GM21619 (cell line): ENCODE measurements at regions not wholly inside any gene's neighbourhood (a gene's known extent, or its start where the extent isn't known, plus 50 kb on each side); places are given as distances from the start of the nearest gene placed in this dataset.

Experiments used
- ATAC-seq: cut with Tn5 transposase; IDR thresholded peaks from one replicate; pipeline ENCODE4 v1.9.1; 2021; ENCODE audit not compliant: unreplicated experiment

DNA sequence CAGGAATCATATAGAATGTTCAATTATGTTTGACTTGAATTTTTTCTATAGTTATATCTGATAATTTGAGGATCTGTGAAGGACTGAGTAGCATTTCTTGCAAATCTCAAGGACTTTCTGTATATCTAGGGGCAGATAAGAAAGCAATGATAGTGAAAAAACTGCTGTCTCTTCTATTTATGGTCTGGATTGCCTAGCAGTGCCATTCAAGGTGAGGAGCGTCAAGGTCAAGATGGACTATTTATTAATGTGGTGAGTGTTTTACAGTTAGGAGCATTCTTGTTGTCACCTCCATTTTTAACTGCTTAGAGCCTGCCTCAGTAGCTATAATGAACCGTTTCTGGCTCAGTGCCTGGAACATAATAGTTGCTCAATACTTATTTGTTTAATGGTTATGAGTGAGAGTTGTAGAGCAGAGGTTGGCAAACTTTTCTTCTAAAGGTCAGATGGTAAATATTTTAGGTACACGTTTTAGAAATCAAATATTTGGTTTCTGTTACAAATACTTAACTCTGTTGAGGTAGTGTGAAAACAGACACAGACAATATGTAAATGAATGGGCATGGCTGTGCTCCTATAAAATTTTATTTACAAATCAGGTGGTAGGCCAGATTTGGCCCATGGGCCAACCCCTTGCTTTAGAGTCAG is 523.2 kb upstream of the IGFBP7 start:
- ATAC-seq = no peak

DNA sequence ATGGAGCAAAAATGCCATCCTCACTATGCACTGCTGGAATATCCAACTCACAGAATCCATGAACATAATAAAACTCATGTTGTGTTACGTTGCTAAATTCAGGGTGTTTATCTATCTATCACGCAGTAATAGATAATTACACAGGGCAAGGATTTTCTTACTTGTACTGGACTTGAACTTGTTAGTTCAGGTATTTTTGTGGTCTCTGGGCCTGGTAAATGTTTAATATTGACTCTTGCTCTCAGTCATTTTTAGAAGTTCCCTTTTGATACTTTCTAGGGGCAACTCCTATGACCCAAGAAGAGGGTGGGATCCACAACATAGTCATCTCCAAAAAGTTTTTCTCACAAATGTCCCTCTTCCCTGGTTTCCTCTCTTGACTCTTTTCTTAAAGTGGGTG is 522.4 kb upstream of the IGFBP7 start:
- ATAC-seq = no peak

DNA sequence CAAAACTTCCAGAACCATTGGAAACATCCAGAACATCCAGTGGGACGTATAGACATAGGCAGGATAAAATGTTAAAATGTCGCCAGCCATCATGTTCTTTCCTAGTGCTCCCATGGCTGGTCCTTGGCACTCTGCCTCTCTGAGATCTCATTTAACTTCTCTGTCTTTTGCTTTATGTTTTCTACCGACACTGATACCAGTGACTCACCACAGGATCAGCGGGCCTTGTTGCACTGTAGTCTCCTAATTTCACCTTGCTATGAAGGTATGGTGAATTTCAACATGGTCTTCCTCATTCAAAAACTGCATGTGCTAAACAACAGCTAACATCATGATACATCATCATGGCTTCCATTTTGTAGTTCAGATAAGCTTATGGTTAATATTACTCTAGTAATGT is 521.0 kb upstream of the IGFBP7 start:
- no peak for ATAC-seq

- no peak for ATAC-seq
These were observed 517.8 kb upstream of the IGFBP7 start for GRCh38 chr4:57628004-57628403.

DNA sequence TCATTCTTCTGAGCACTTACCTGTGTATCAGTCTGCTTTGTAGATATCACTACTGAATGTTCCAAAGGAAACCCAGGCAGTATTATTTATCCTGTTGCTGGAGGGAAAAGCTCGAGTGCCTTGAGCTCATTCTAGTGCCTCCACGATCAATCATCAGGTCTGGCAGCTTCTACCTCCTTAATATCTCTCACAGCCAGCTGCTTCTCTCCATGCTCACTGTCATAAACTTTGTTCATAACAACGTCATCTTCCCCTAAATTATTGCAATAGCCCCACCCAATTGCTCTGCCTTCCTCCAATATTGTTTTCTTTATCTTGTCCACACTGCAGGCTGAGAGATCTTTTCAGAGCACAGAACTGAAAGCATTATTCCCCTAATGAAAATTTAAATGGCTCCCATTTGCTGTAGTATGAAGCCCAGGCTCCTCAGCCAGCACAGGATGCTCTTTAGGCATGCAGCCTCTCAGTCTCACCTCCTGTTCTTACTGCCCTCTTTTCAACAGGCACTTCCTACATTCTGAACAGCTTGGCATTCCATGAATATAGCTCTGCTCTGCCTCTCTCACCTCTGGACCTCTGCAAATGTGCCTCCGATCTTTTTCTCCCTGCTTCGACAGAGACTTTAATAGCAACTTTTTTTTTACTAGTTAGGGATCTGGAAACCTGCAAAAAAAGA is 504.2 kb upstream of the IGFBP7 start:
- no peak for ATAC-seq

DNA sequence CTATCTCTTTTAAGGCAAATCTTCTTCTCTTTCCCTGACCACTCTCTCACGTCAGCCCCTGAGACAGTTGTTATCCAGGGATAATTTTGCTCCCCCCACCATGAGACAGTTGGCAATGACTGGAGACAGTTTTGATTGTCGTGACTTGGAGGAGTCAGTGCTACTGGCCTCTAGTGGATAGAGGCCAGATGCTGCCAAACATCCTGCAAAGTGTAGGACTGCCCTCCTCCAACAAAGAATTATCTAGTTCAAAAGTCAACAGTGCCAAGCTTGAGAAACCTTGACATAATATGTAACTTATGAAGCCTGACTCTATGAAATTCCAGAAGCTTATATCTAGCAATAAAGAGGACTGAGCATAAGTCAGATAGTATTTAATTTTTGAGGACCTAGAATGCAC is 502.1 kb upstream of the IGFBP7 start:
- ATAC-seq = no peak

DNA sequence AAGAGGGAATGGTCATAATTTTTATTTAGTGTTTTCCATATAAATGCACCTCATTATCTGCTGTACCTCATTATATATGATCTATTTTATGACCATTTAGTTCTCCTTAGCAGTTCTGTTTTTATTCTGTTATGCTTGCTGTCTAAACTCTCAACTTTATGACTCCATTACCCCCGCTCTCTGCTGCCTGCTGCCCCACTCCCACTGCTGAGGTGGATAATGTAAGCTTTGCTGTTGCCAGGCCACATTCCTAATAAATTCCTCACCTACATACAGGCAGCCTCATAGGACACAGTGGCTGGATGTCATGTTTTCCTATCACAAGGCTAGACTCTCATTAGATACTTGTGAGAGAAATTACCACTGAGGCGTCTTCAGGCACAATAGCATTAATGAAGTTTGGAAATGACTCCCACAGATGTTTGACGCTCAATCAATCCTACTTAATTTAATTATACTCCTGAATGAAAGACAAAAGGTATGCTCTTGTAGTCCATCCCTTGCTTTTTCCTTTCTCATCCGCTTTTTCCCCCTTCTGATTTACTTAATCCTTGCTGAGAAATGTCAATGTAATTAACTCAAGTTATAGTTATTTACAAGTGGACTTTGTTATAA is 497.5 kb upstream of the IGFBP7 start:
- no peak for ATAC-seq

DNA sequence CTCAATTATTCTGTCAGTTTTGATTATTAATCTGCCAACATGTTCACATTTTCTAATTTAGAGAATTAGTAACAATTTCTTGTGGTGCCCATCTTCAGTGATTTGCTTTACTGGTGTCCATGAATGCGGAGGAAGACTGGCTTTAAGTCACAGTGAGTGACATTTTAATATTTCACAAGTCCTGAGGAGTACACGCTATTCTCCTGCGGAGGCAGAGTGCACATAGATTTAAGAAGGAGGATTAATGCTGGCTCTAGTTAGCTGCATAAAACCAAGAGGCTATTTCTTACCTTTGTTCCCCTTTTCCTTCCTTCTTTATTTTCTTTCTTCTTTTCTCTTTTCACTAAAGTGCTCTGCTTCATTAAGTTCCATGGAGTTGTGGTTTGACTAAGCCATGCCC is 495.2 kb upstream of the IGFBP7 start:
- ATAC-seq = no peak

- no peak for ATAC-seq
These were observed 492.0 kb upstream of the IGFBP7 start for GRCh38 chr4:57602141-57602540.

- no peak for ATAC-seq
These were observed 480.9 kb upstream of the IGFBP7 start for GRCh38 chr4:57591073-57591472.

GRCh38 chr4:57588557-57588956 is 478.4 kb upstream of the IGFBP7 start:
- no peak for ATAC-seq

DNA sequence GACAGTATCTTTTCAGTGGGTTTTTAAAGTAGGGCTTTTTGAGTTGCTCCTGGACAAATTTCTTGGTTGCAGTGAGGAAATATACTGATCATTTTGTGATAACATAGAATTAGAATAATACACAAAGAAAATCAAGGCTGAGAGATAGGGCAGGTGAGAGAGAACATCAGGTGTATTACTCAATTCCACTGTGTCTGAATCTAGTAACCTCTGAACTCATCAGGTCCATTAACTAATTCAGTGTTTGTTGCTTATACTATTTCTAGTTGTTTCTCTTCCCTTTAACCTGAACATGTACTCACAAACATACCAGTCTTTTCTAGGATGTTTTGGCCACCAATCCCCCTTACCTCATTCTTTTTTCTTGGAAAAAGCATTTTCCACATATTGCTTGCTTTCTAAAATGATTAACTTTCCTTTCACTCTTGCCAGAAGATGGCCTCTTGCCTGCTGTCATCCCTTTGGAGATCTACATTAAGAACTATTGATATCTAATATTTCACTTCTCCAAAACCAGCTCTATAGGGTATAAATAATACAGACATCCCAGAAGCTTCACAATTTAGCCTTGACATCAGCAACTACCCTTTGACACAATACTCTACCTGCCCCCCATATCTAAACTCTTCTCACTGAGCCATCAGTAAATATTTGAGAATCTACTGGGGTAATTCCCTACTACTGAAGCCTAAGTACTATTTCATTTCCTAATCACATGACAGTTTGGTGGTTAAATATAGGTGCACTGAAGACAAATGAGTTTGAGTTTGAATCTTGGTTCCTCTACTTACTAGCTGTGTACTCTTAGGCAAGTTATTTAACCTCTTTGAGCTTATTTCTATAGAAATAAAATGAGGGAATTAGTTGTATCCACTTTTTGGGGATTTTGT is 470.8 kb upstream of the IGFBP7 start:
- ATAC-seq = no peak

DNA sequence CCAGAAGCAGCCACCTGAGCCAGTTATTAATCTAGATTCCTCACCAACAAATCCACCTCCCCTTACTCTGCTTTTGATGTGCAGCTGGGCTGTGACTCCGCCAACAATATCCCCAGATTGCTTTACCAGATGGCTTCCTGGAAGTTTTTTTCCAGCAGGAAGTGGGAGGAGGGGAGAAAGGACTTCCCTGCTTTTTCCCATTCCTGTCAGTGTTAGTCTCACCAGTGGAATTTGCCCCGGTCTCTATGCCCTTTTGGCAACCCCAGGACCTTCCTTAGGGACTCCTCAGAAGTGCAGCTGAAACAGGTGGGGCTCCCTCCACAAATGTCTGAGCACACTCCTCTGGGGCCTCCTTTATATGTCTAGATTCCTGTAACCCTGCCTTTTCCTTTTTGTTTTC is 465.2 kb upstream of the IGFBP7 start:
- ATAC-seq = no peak

DNA sequence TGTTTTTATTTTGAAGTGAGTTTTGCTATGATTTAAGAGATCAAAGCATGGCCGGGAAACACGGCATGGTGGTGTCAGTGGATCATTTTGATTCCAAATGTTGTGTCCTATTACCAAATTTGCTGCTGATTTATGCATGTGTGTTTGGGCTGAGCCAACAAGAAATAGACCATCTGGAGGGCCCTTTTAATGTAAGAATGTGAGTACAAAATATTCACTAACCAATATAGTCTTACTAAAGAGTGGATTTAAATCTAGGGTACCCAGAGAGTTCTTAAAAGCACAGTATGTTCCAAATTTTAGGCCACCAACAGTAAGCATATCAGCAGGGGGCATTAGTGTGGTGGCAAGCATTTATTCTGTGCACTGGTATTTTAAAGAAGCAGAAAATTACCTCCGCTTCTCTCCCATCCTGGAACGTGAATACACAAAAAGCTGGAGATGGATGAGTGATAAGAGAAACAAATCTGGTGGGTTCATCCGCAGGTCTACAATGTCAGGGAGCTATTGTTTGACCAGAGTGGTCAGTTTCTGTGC is 444.4 kb upstream of the IGFBP7 start:
- no peak for ATAC-seq

DNA sequence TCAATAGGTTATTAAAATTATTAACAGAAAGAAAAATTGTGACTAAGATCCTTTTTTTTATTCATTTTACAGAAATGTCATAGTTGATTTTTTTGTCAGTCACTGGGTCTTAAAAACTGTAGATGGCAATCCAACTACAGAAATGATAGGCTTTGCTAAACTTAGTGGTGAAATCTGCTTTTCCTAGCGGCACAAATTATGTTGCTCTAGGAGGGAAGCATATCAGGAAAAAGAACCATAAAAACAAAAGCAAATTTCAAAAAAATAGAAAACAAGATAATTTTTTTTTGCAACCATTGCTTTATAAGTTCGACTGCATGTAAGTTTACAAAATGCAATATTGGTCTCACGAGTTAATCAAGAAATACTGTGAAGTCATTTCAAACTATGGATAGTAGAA is 443.5 kb upstream of the IGFBP7 start:
- ATAC-seq = no peak

- no peak for ATAC-seq
These were observed 440.0 kb upstream of the IGFBP7 start for GRCh38 chr4:57550198-57550597.

DNA sequence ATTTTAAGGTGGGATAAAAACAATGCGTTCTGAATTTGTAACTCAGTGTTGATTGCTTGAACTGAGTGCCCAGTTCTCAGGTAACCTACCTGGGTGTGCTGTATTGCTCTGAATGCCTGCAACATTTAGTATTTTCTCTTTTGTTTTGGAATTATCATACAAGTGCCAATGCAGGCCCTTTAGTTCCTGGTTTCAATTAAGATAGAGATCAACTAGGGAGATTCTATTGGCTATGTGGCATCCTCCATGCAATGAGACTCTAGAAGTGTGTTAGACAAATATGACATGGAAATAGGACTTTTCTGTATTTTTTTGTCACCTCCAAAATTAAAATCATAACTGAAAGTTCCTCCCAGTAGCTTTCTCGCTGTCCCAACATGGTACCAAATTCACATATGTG is 438.7 kb upstream of the IGFBP7 start:
- no peak for ATAC-seq

- no peak for ATAC-seq
These were observed 434.8 kb upstream of the IGFBP7 start for GRCh38 chr4:57544811-57545654.

GRCh38 chr4:57504797-57505530 is 394.8 kb upstream of the IGFBP7 start:
- ATAC-seq = no peak

- no peak for ATAC-seq
These were observed 394.0 kb upstream of the IGFBP7 start for GRCh38 chr4:57504139-57504538.
